HPDE6-E6E7 (cell line): ENCODE measurements at regions not wholly inside any gene's neighbourhood (a gene's known extent, or its start where the extent isn't known, plus 50 kb on each side); places are given as distances from the start of the nearest gene placed in this dataset.
"Not testable (repeated sequence)": the region's sequence is repeated elsewhere in the genome, so short reads cannot be mapped to it uniquely, and the experiment has no call there.

Experiments used
- DNase-seq: peaks from one replicate; pipeline ENCODE4 v3.0.0; 2011; ENCODE audit warnings: missing footprints; ENCODE audit errors: extremely low spot score

GRCh38 chr2:120531863-120532600 is 186.1 kb downstream of the INHBB start:
- no peak for DNase-seq

- no peak for DNase-seq
Measured at GRCh38 chr2:120533625-120534024, 187.7 kb downstream of the INHBB start.

GRCh38 chr2:120534457-120534856 is 188.5 kb downstream of the INHBB start:
- no peak for DNase-seq

- DNase-seq: no peak
Measured at GRCh38 chr2:120535081-120535480, 189.1 kb downstream of the INHBB start.

GRCh38 chr2:120536141-120536540 is 190.2 kb downstream of the INHBB start:
- no peak for DNase-seq

GRCh38 chr2:120538691-120539423 is 192.9 kb downstream of the INHBB start:
- no peak for DNase-seq

GRCh38 chr2:120539424-120539936 is 193.5 kb downstream of the INHBB start:
- no peak for DNase-seq

- peak; percentile 85 for DNase-seq
Measured at GRCh38 chr2:120539937-120540718, 194.2 kb downstream of the INHBB start.

GRCh38 chr2:120540719-120541552 is 194.7 kb upstream of the GLI2 start:
- DNase-seq: no peak

GRCh38 chr2:120541553-120541932 is 194.1 kb upstream of the GLI2 start:
- no peak for DNase-seq

- DNase-seq: no peak
Measured at GRCh38 chr2:120541972-120542670, 193.5 kb upstream of the GLI2 start.

- DNase-seq: no peak
Measured at GRCh38 chr2:120542911-120543527, 192.6 kb upstream of the GLI2 start.

GRCh38 chr2:120543899-120544298 is 191.8 kb upstream of the GLI2 start:
- no peak for DNase-seq

GRCh38 chr2:120544522-120544921 is 191.1 kb upstream of the GLI2 start:
- no peak for DNase-seq

- not testable (repeated sequence) for DNase-seq
Measured at GRCh38 chr2:120545007-120545406, 190.7 kb upstream of the GLI2 start.

GRCh38 chr2:120545521-120546047 is 190.1 kb upstream of the GLI2 start:
- DNase-seq: no peak

- no peak for DNase-seq
Measured at GRCh38 chr2:120546048-120546864, 189.4 kb upstream of the GLI2 start.

- DNase-seq: no peak
Measured at GRCh38 chr2:120546865-120547390, 188.7 kb upstream of the GLI2 start.

- DNase-seq: no peak
Measured at GRCh38 chr2:120547662-120548061, 188.0 kb upstream of the GLI2 start.
